ENCODE measurements at regions not wholly inside any gene's neighbourhood (a gene's known extent, or its start where the extent isn't known, plus 50 kb on each side); places are given as distances from the start of the nearest gene placed in this dataset.

DNA sequence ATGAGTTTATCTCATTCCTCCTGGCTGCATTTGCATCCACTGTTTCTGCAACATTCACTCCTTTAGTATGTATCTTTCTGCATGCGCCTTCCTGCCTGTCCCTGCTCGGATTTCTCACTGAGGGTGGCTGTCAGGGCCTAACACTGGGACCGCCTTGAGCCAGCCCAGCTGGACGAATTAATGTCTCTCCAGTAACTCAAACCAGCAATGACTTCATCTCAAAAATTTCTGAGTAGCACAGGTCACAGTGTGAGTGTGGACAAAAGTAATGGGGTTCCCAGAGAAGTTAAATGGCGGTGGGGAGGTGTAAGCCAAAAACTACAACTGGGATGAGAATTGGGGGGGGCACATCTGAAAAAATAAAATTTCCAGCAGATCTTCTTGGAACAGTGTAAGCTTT is 444.0 kb upstream of the MGMT start:
- TF ChIP-seq EP300 (IDR thresholded peaks at IDR 0.05), result no peak
- TF ChIP-seq, protein P1, sequence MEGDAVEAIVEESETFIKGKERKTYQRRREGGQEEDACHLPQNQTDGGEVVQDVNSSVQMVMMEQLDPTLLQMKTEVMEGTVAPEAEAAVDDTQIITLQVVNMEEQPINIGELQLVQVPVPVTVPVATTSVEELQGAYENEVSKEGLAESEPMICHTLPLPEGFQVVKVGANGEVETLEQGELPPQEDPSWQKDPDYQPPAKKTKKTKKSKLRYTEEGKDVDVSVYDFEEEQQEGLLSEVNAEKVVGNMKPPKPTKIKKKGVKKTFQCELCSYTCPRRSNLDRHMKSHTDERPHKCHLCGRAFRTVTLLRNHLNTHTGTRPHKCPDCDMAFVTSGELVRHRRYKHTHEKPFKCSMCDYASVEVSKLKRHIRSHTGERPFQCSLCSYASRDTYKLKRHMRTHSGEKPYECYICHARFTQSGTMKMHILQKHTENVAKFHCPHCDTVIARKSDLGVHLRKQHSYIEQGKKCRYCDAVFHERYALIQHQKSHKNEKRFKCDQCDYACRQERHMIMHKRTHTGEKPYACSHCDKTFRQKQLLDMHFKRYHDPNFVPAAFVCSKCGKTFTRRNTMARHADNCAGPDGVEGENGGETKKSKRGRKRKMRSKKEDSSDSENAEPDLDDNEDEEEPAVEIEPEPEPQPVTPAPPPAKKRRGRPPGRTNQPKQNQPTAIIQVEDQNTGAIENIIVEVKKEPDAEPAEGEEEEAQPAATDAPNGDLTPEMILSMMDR (IDR thresholded peaks at IDR 0.05), result no peak
- TF ChIP-seq POLR2AphosphoS5 (IDR thresholded peaks at IDR 0.05), result peak in 1 of 4 donors; percentile 28
- TF ChIP-seq POLR2A (IDR thresholded peaks at IDR 0.05), result no peak
- peak; percentile 74 for DNase-seq
- intact Hi-C loops (cut with DNase I), result no loop called here
- H3K4me3 ChIP-seq, result no peak overlapping the region
- no peak overlapping the region for H3K27ac ChIP-seq
- 72 to 79% methylated on average over 5 of the region's 5 CpGs for WGBS, 2 donors
- H3K9me3 ChIP-seq, result no peaks in the 10 kb centered on the region
- H3K27me3 ChIP-seq, result peaks cover 0 to 22% (median 0%) of the 10 kb centered on the region in 3 donors
- H3K4me1 ChIP-seq, result no peaks in the 10 kb centered on the region
- H3K36me3 ChIP-seq, result no peaks in the 10 kb centered on the region

DNA sequence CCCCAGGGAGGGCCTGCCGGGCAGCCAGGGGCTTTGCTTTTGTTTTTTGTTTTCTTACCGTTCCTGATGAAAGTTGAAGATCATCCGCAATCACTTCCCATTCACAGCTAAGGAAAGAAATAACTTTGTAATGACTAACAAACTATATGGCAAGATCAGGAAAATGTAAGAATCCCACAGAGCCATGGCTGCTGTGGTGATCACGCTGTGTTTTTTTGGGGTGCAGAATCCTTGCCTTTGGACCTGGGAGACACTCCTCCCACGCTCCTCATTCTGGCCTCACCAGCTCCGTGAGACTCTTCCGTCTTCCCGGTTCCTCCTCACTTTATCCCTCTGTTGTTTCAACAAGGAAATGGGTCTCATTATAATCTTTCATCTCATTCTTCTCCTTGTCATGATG is 443.0 kb upstream of the MGMT start:
- Histone ChIP-seq H3K9me3 (no peaks in the 10 kb centered on the region), H3K4me1 (no peaks in the 10 kb centered on the region), H3K4me3 (no peak overlapping the region), H3K27me3 (peaks cover 0 to 32% (median 0%) of the 10 kb centered on the region in 3 donors), H3K36me3 (no peaks in the 10 kb centered on the region), H3K27ac (no peak overlapping the region)
- DNase-seq, result no peak
- 78 to 91% methylated on average over 8 of the region's 8 CpGs for WGBS, 2 donors
- intact Hi-C loops (cut with DNase I), result no loop called here
- TF ChIP-seq, protein P1 (IDR thresholded peaks at IDR 0.05), result no peak
- TF ChIP-seq EP300 (IDR thresholded peaks at IDR 0.05) (no peak), POLR2AphosphoS5 (IDR thresholded peaks at IDR 0.05) (no peak), POLR2A (IDR thresholded peaks at IDR 0.05) (no peak)

DNA sequence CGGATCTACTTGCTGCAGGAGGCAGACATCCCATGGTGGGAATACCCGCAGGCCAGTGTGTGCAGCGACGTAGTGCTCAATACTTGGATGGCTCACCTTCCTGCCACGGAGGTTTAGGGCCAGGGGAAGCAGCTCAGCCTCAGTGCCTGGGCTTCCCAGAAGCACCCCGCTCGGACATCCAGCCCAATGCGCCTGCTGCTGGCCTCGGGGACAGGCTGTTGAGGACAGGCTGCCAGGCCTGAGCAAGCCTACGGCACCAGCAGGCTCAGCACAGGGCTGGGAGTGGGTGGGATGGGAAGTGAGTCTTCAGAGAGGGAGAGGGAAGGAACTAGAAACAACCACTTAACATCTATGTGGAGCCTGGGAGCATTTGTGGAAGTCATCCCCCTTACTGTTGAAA is 441.3 kb upstream of the MGMT start:
- no peaks in the 10 kb centered on the region for H3K9me3 ChIP-seq
- no peaks in the 10 kb centered on the region for H3K36me3 ChIP-seq
- H3K27me3 ChIP-seq, result peaks cover 0 to 40% (median 10%) of the 10 kb centered on the region in 3 donors
- intact Hi-C loops (cut with DNase I), result no loop called here
- H3K4me3 ChIP-seq, result no peak overlapping the region
- no peaks in the 10 kb centered on the region for H3K4me1 ChIP-seq
- DNase-seq, result no peak
- no peak overlapping the region for H3K27ac ChIP-seq
- TF ChIP-seq POLR2A (IDR thresholded peaks at IDR 0.05), result no peak
- no peak for TF ChIP-seq EP300 (IDR thresholded peaks at IDR 0.05)
- TF ChIP-seq, protein P1 (IDR thresholded peaks at IDR 0.05), result no peak
- TF ChIP-seq POLR2AphosphoS5 (IDR thresholded peaks at IDR 0.05), result no peak
- 83 to 89% methylated on average over 10 of the region's 10 CpGs for WGBS, 2 donors

DNA sequence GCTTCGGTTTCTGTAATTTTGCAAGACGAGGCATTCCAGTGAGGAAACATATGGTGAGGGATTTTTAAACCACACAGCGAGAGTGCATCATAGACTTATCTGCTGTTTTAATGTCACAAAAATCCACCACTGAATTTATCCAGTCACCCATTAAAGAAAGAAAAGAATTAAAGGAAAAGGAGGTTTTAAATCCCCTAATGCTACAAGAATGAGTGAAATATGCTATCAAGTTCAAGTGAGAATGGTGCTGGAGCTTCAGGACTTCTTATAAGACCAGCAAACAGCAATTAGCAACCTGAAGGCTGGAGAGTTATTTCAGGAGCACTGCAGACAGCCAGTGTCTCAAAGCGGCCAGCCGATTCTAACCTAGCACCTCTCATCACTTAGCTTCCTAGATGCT is 439.1 kb upstream of the MGMT start:
- no peaks in the 10 kb centered on the region for H3K36me3 ChIP-seq
- no peak for DNase-seq
- H3K9me3 ChIP-seq, result no peaks in the 10 kb centered on the region
- 66 to 71% methylated on average over 5 of the region's 5 CpGs for WGBS, 2 donors
- H3K27ac ChIP-seq, result no peak overlapping the region
- no peak overlapping the region for H3K4me3 ChIP-seq
- peaks cover 0 to 61% (median 27%) of the 10 kb centered on the region in 3 donors for H3K27me3 ChIP-seq
- TF ChIP-seq, protein P1 (IDR thresholded peaks at IDR 0.05), result no peak
- no peak for TF ChIP-seq POLR2AphosphoS5 (IDR thresholded peaks at IDR 0.05)
- TF ChIP-seq EP300 (IDR thresholded peaks at IDR 0.05), result no peak
- TF ChIP-seq POLR2A (IDR thresholded peaks at IDR 0.05), result no peak
- intact Hi-C loops (cut with DNase I), result no loop called here
- H3K4me1 ChIP-seq, result peaks cover 0 to 11% (median 6%) of the 10 kb centered on the region in 4 donors

DNA sequence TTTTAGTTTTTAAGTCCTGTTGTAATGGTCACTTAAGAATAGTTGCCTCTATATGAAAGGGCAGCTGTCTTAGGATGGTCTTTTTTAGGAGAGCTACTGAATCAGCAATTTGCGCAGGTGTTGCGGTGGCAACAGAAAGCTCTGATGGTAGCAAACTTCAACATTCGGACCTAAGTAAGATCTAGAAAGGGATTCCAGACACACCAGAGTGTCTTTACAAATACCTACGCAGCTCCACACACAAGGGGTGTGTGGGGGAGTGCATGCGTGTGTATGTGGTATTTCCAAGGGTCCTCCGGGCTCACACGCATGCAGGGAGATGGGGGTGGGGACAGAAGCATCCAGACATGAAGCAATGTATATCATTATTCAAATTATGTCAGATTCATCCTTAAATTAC is 438.6 kb upstream of the MGMT start:
- intact Hi-C loops (cut with DNase I), result no loop called here
- no peaks in the 10 kb centered on the region for H3K36me3 ChIP-seq
- H3K4me3 ChIP-seq, result no peak overlapping the region
- no peak for DNase-seq
- H3K9me3 ChIP-seq, result no peaks in the 10 kb centered on the region
- peaks cover 0 to 11% (median 6%) of the 10 kb centered on the region in 4 donors for H3K4me1 ChIP-seq
- WGBS, 2 donors, result 83 to 91% methylated on average over 7 of the region's 7 CpGs
- H3K27ac ChIP-seq, result no peak overlapping the region
- TF ChIP-seq, protein P1 (IDR thresholded peaks at IDR 0.05), result no peak
- no peak for TF ChIP-seq POLR2AphosphoS5 (IDR thresholded peaks at IDR 0.05)
- TF ChIP-seq EP300 (IDR thresholded peaks at IDR 0.05), result no peak
- no peak for TF ChIP-seq POLR2A (IDR thresholded peaks at IDR 0.05)
- peaks cover 0 to 67% (median 32%) of the 10 kb centered on the region in 3 donors for H3K27me3 ChIP-seq

Data from sigmoid colon (tissue), 6 donors.